GM13977 (cell line): ENCODE measurements at regions not wholly inside any gene's neighbourhood (a gene's known extent, or its start where the extent isn't known, plus 50 kb on each side); places are given as distances from the start of the nearest gene placed in this dataset.

Experiments used
- DNase-seq: peaks from one replicate; pipeline ENCODE4 v3.0.0; 2012; ENCODE audit warnings: low spot score
- in situ Hi-C: fragments of 300-500 bp; cut with MboI; formaldehyde crosslinking; loops from one replicate; pipeline ENCODE4 v1.12.0; 2022; ENCODE audit warnings: low sequenced_read_pairs, low pct_unique_long_range_greater_than_20kb, mixed read lengths, inconsistent platforms; ENCODE audit not compliant: unreplicated experiment
- TF ChIP-seq, protein P1 (sequence below): IDR thresholded peaks from 2 replicates; pipeline ENCODE4 v1.5.1; 2012; ENCODE audit warnings: mild to moderate bottlenecking, control low read depth; ENCODE audit not compliant: insufficient read depth; ENCODE audit errors: extremely low read depth, missing control alignments

DNA sequence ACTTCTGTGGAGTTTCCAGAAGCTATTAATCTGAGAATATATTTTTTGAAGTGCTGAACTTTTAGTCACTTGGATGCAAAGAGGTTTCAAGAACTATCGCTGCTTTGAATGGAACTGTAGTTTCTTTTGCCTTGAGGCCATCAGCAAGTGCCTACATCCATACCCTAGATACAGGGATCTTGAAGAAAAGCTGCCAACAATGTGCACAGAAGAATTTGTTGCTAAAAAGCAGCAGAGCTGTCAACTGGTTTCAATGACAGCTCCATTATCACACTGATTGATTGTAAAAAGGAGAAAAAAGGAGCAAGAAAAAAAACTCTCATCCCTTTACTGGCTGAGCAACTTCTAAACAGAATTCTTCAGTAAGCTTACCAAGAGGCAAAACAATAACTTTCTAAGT lies 251.0 kb upstream of the NRSN1 start:
- DNase-seq = no peak
- TF ChIP-seq, protein P1, sequence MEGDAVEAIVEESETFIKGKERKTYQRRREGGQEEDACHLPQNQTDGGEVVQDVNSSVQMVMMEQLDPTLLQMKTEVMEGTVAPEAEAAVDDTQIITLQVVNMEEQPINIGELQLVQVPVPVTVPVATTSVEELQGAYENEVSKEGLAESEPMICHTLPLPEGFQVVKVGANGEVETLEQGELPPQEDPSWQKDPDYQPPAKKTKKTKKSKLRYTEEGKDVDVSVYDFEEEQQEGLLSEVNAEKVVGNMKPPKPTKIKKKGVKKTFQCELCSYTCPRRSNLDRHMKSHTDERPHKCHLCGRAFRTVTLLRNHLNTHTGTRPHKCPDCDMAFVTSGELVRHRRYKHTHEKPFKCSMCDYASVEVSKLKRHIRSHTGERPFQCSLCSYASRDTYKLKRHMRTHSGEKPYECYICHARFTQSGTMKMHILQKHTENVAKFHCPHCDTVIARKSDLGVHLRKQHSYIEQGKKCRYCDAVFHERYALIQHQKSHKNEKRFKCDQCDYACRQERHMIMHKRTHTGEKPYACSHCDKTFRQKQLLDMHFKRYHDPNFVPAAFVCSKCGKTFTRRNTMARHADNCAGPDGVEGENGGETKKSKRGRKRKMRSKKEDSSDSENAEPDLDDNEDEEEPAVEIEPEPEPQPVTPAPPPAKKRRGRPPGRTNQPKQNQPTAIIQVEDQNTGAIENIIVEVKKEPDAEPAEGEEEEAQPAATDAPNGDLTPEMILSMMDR = no peak
- in situ Hi-C loops = no loop called here

DNA sequence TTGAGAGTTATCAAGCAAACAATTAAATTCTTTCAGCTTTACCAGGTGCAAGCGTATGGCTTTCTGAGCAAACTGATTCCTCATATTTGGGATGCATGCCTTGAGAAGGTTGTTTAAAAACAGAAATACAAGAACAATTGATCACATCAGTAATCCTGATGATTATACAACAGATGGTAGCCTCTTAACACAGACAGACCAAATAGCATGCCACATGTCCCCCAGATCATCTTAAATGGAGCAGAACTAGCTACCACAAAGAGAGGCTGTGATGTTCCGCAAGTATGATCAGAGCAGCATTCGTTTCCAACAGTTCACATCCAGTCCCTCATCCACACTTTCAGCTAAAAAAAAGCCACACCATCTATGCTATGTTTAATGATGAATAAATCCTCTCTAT lies 246.2 kb upstream of the NRSN1 start:
- in situ Hi-C loops = no loop called here

DNA sequence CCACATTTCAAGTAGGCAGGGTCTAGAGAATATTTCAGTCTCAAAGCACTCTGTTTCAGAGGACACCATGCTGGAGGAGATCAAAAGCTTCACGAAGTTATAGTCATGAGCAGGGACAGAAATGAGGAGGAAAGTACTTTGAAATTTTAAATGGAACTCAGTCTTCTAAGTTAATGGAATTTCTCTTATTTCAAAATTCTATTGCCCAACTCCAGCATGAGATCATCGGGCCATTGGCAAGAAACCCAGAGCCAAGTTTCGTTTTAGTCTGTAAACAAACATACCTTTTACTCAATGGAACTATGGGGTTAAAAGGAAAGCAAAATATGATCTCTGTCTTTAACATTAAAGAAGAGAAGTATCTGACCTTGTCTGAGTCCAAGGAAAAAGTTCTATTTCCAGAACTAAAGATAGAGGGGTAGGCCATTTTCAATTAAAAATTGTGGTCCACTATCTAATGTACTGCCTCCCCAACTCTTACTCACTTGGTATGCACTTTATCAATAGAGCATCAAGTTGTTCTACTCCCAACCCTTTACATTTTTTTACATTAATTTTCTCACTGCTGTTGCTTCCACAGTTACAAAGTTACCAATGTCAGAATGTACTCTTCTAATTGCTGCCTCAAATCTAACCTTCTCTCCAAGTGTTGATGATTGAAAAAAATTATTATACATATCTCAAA lies 235.3 kb upstream of the NRSN1 start:
- TF ChIP-seq, protein P1 = no peak
- DNase-seq = no peak
- in situ Hi-C loops = no loop called here

More for the DNA sequence above, 246.2 kb upstream of the NRSN1 start:
- TF ChIP-seq, protein P1 = no peak
- no peak for DNase-seq

DNA sequence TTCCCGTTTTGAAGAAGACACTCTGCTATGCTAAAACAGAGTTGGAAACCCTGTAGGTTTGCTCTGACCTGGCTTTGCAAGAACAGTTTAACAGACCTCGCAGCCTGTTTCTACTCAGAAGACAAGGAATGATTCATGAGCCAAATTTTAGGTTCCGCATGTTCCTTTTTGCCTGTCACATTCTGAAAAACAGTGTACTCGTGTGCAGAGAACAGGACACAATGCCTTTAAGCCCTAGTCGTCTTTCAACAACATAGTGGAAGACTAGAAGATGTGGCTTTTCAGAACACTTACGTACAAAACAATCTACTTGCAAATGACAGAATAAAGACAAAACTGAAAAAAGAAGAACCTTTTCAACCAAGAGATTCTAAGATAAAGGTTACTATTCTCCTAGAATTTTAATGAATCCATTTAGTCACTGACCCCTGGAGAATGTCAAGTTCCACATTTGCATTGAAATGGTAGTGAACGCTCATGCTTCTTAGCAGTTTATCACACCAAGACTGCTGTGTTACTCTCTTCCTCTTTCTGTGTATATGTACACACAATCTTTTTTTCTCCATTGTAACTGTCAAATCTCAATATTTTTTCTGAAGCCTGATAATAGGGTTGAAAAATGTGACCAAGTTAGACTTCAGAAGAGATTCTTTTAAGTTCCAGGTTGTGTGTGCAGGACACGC lies 220.7 kb upstream of the NRSN1 start:
- TF ChIP-seq, protein P1 = no peak
- DNase-seq = no peak
- in situ Hi-C loops = no loop called here

DNA sequence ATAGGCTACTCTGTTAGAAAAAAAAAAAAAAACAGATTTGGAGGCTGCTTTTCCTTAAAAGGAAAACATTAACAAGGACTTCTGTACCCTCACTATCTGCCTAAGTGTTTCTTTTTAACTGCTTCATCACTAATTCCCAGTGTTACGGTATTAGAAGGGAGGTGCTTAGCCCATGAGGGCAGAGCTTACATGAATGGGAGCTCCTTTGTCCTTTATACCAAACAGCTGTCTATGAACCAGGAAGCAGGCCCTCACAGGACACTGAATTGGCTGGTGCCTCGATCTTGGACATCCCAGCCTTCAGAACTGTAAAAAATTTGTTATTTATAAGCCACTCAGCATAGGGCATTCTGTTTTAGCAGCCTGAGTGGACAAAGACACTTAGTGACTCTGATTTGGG lies 215.6 kb upstream of the NRSN1 start:
- in situ Hi-C loops = no loop called here
- no peak for DNase-seq
- TF ChIP-seq, protein P1 = no peak

DNA sequence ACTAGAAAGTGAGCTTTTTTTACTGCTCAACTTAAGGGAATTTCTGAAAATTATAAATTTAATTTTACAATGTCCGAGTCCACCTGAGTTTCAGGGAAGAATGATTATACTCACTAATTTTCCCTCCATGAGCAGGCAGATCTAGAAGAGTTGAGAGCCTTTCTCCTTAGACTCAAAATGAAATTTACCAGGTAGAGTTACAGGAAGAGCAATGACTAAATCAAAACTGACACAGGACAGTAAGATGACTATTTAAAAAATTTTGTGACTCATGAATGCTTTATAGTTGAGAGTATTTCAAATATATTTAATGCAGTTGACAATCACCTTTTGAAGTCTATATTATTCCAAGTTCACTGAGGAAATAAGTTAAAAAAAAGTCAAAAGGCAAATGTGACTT lies 198.1 kb upstream of the NRSN1 start:
- TF ChIP-seq, protein P1 = no peak
- in situ Hi-C loops = no loop called here
- no peak for DNase-seq
